ENCODE measurements at regions not wholly inside any gene's neighbourhood (a gene's known extent, or its start where the extent isn't known, plus 50 kb on each side); places are given as distances from the start of the nearest gene placed in this dataset.
A peak's percentile ranks its signal among the peaks of the same experiment; 100 is the strongest.

GRCh38 chr3:178436773-178437172 lies 99.5 kb upstream of the KCNMB2 start:
- H3K4me1 ChIP-seq (ENCODE audit: control insufficient read depth in 3 of 3, insufficient read depth in 2 of 3, low read depth in 1 of 3, low read length in 2 of 3), result no peaks in the 10 kb centered on the region
- FAIRE-seq, result peak; percentile 39
- H3K36me3 ChIP-seq (ENCODE audit: control insufficient read depth in 3 of 3, insufficient read depth in 2 of 3, low read depth in 1 of 3, low read length in 3 of 3), result no peaks in the 10 kb centered on the region
- no peaks in the 10 kb centered on the region for H3K9me3 ChIP-seq (ENCODE audit: control insufficient read depth in 2 of 2, insufficient read depth in 1 of 2, low read depth in 1 of 2, low read length in 1 of 2)
- WGBS, 3 donors, result 34 to 40% (median 36%) methylated on average over 3 of the region's 3 CpGs
- H3K27ac ChIP-seq (ENCODE audit: low read depth in 1 of 3, low read length in 2 of 3), result no peak overlapping the region
- H3K4me3 ChIP-seq (ENCODE audit: low read depth in 1 of 3, low read length in 3 of 3), result no peak overlapping the region
- DNase-seq, result peak; percentile 8 to 23
- no peaks in the 10 kb centered on the region for H3K27me3 ChIP-seq (ENCODE audit: control insufficient read depth in 3 of 3, insufficient read depth in 3 of 3, low read length in 3 of 3)

- WGBS, 3 donors, result 79 to 81% (median 81%) methylated on average over 5 of the region's 5 CpGs
These were observed 99.0 kb upstream of the KCNMB2 start for GRCh38 chr3:178437236-178437635.

DNA sequence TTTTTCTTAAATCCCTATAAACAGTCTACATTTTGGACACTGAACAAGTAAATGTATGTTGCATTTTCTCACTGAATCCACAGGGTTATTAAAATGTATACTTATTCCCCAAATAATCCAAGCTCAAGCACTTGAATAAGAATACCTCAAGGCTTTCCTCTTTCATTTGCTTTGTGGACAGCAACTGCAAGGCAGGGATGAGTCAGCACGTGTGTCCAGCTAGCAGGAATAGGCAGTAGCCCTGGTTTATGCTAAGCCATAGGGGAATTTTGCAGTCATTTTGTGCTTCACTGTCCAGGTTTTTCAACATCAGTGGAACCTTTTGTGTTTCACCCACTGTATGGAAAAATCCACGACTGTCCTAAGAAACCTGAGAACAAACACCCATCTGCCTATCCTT lies 96.7 kb upstream of the KCNMB2 start:
- H3K36me3 ChIP-seq (ENCODE audit: control insufficient read depth in 3 of 3, insufficient read depth in 2 of 3, low read depth in 1 of 3, low read length in 3 of 3), result no peaks in the 10 kb centered on the region
- H3K9me3 ChIP-seq (ENCODE audit: control insufficient read depth in 2 of 2, insufficient read depth in 1 of 2, low read depth in 1 of 2, low read length in 1 of 2), result no peaks in the 10 kb centered on the region
- H3K4me1 ChIP-seq (ENCODE audit: control insufficient read depth in 3 of 3, insufficient read depth in 2 of 3, low read depth in 1 of 3, low read length in 2 of 3), result no peaks in the 10 kb centered on the region
- 46 to 60% (median 52%) methylated on average over 2 of the region's 2 CpGs for WGBS, 3 donors
- no peak overlapping the region for H3K27ac ChIP-seq (ENCODE audit: low read depth in 1 of 3, low read length in 2 of 3)
- no peak for FAIRE-seq
- DNase-seq, result no peak
- no peaks in the 10 kb centered on the region for H3K27me3 ChIP-seq (ENCODE audit: control insufficient read depth in 3 of 3, insufficient read depth in 3 of 3, low read length in 3 of 3)
- H3K4me3 ChIP-seq (ENCODE audit: low read depth in 1 of 3, low read length in 3 of 3), result no peak overlapping the region

More at GRCh38 chr3:178437236-178437635, 99.0 kb upstream of the KCNMB2 start:
- no peak for DNase-seq
- no peak for FAIRE-seq
- Histone ChIP-seq H3K4me3 (ENCODE audit: low read depth in 1 of 3, low read length in 3 of 3) (no peak overlapping the region), H3K27ac (ENCODE audit: low read depth in 1 of 3, low read length in 2 of 3) (no peak overlapping the region), H3K9me3 (ENCODE audit: control insufficient read depth in 2 of 2, insufficient read depth in 1 of 2, low read depth in 1 of 2, low read length in 1 of 2) (no peaks in the 10 kb centered on the region), H3K36me3 (ENCODE audit: control insufficient read depth in 3 of 3, insufficient read depth in 2 of 3, low read depth in 1 of 3, low read length in 3 of 3) (no peaks in the 10 kb centered on the region), H3K4me1 (ENCODE audit: control insufficient read depth in 3 of 3, insufficient read depth in 2 of 3, low read depth in 1 of 3, low read length in 2 of 3) (no peaks in the 10 kb centered on the region), H3K27me3 (ENCODE audit: control insufficient read depth in 3 of 3, insufficient read depth in 3 of 3, low read length in 3 of 3) (no peaks in the 10 kb centered on the region)

- DNase-seq, result no peak
These were observed 96.2 kb upstream of the KCNMB2 start for GRCh38 chr3:178440043-178440442.

DNA sequence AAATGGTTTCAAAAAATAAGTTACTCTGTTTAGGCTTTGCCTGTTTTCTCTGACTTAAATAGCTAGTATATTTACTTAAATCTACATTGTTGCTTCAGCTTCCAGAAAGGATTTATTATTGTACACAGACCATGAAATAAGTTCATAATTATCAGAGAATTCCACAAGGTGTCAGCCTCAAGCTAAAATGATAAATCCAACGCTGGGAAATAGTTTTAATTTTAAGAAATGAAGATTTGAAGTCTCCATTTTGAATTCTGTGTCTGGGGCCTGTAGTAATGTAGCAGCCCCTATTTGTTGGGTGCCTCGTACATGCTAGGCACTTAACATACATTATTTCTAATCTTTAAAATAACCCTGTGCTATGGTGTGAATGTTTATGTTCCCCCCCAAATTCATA lies 92.6 kb upstream of the KCNMB2 start:
- no peaks in the 10 kb centered on the region for H3K36me3 ChIP-seq (ENCODE audit: control insufficient read depth in 3 of 3, insufficient read depth in 2 of 3, low read depth in 1 of 3, low read length in 3 of 3)
- FAIRE-seq, result no peak
- DNase-seq, result no peak
- no peaks in the 10 kb centered on the region for H3K27me3 ChIP-seq (ENCODE audit: control insufficient read depth in 3 of 3, insufficient read depth in 3 of 3, low read length in 3 of 3)
- no peak overlapping the region for H3K4me3 ChIP-seq (ENCODE audit: low read depth in 1 of 3, low read length in 3 of 3)
- no peak overlapping the region for H3K27ac ChIP-seq (ENCODE audit: low read depth in 1 of 3, low read length in 2 of 3)
- 43 to 64% (median 56%) methylated on average over 2 of the region's 2 CpGs for WGBS, 3 donors
- no peaks in the 10 kb centered on the region for H3K4me1 ChIP-seq (ENCODE audit: control insufficient read depth in 3 of 3, insufficient read depth in 2 of 3, low read depth in 1 of 3, low read length in 2 of 3)
- H3K9me3 ChIP-seq (ENCODE audit: control insufficient read depth in 2 of 2, insufficient read depth in 1 of 2, low read depth in 1 of 2, low read length in 1 of 2), result no peaks in the 10 kb centered on the region

More at GRCh38 chr3:178440043-178440442, 96.2 kb upstream of the KCNMB2 start:
- no peak for FAIRE-seq
- Histone ChIP-seq H3K9me3 (ENCODE audit: control insufficient read depth in 2 of 2, insufficient read depth in 1 of 2, low read depth in 1 of 2, low read length in 1 of 2) (no peaks in the 10 kb centered on the region), H3K36me3 (ENCODE audit: control insufficient read depth in 3 of 3, insufficient read depth in 2 of 3, low read depth in 1 of 3, low read length in 3 of 3) (no peaks in the 10 kb centered on the region), H3K4me1 (ENCODE audit: control insufficient read depth in 3 of 3, insufficient read depth in 2 of 3, low read depth in 1 of 3, low read length in 2 of 3) (no peaks in the 10 kb centered on the region), H3K4me3 (ENCODE audit: low read depth in 1 of 3, low read length in 3 of 3) (no peak overlapping the region), H3K27me3 (ENCODE audit: control insufficient read depth in 3 of 3, insufficient read depth in 3 of 3, low read length in 3 of 3) (no peaks in the 10 kb centered on the region), H3K27ac (ENCODE audit: low read depth in 1 of 3, low read length in 2 of 3) (no peak overlapping the region)
- WGBS, 3 donors, result 53 to 72% (median 53%) methylated on average over 4 of the region's 4 CpGs

DNA sequence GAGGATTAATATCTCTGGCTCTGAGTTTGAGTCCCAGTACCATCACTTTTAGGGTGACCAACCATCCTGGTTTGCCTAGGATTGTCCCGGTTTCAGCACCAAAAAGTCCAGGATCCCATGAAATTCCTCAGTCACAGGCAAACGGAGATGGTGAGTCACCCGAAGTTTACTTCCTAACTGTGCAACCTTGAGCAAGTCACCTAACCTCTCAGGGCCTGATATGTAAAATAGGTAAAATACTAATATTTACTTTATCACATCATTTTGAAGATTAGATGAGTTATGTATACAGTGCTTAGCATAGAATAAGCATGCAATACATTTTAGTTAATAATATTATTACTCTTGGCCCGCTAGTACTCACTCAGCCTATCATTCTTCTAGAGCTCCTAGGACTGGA lies 91.1 kb upstream of the KCNMB2 start:
- Histone ChIP-seq H3K27me3 (ENCODE audit: control insufficient read depth in 3 of 3, insufficient read depth in 3 of 3, low read length in 3 of 3) (no peaks in the 10 kb centered on the region), H3K9me3 (ENCODE audit: control insufficient read depth in 2 of 2, insufficient read depth in 1 of 2, low read depth in 1 of 2, low read length in 1 of 2) (no peaks in the 10 kb centered on the region), H3K4me1 (ENCODE audit: control insufficient read depth in 3 of 3, insufficient read depth in 2 of 3, low read depth in 1 of 3, low read length in 2 of 3) (no peaks in the 10 kb centered on the region), H3K36me3 (ENCODE audit: control insufficient read depth in 3 of 3, insufficient read depth in 2 of 3, low read depth in 1 of 3, low read length in 3 of 3) (no peaks in the 10 kb centered on the region), H3K27ac (ENCODE audit: low read depth in 1 of 3, low read length in 2 of 3) (no peak overlapping the region), H3K4me3 (ENCODE audit: low read depth in 1 of 3, low read length in 3 of 3) (no peak overlapping the region)
- FAIRE-seq (no peak), DNase-seq (no peak)
- whole genome bisulfite sequencing, 3 donors, result 77 to 84% (median 80%) methylated on average over 4 of the region's 4 CpGs

- WGBS, 3 donors, result 63 to 78% (median 71%) methylated on average over 1 of the region's 1 CpG
- FAIRE-seq (no peak), DNase-seq (no peak)
- Histone ChIP-seq H3K9me3 (ENCODE audit: control insufficient read depth in 2 of 2, insufficient read depth in 1 of 2, low read depth in 1 of 2, low read length in 1 of 2) (no peaks in the 10 kb centered on the region), H3K36me3 (ENCODE audit: control insufficient read depth in 3 of 3, insufficient read depth in 2 of 3, low read depth in 1 of 3, low read length in 3 of 3) (no peaks in the 10 kb centered on the region), H3K27ac (ENCODE audit: low read depth in 1 of 3, low read length in 2 of 3) (no peak overlapping the region), H3K4me3 (ENCODE audit: low read depth in 1 of 3, low read length in 3 of 3) (no peak overlapping the region), H3K27me3 (ENCODE audit: control insufficient read depth in 3 of 3, insufficient read depth in 3 of 3, low read length in 3 of 3) (no peaks in the 10 kb centered on the region), H3K4me1 (ENCODE audit: control insufficient read depth in 3 of 3, insufficient read depth in 2 of 3, low read depth in 1 of 3, low read length in 2 of 3) (no peaks in the 10 kb centered on the region)
These were observed 90.2 kb upstream of the KCNMB2 start for GRCh38 chr3:178446059-178446458.

- no peak for DNase-seq
- H3K4me1 ChIP-seq (ENCODE audit: control insufficient read depth in 3 of 3, insufficient read depth in 2 of 3, low read depth in 1 of 3, low read length in 2 of 3), result no peaks in the 10 kb centered on the region
- 71 to 86% (median 72%) methylated on average over 3 of the region's 3 CpGs for WGBS, 3 donors
- FAIRE-seq, result no peak
- no peaks in the 10 kb centered on the region for H3K27me3 ChIP-seq (ENCODE audit: control insufficient read depth in 3 of 3, insufficient read depth in 3 of 3, low read length in 3 of 3)
- H3K36me3 ChIP-seq (ENCODE audit: control insufficient read depth in 3 of 3, insufficient read depth in 2 of 3, low read depth in 1 of 3, low read length in 3 of 3), result no peaks in the 10 kb centered on the region
- H3K4me3 ChIP-seq (ENCODE audit: low read depth in 1 of 3, low read length in 3 of 3), result no peak overlapping the region
- H3K27ac ChIP-seq (ENCODE audit: low read depth in 1 of 3, low read length in 2 of 3), result no peak overlapping the region
- no peaks in the 10 kb centered on the region for H3K9me3 ChIP-seq (ENCODE audit: control insufficient read depth in 2 of 2, insufficient read depth in 1 of 2, low read depth in 1 of 2, low read length in 1 of 2)
These were observed 85.8 kb upstream of the KCNMB2 start for GRCh38 chr3:178450476-178450875.

- no peaks in the 10 kb centered on the region for H3K9me3 ChIP-seq (ENCODE audit: control insufficient read depth in 2 of 2, insufficient read depth in 1 of 2, low read depth in 1 of 2, low read length in 1 of 2)
- H3K36me3 ChIP-seq (ENCODE audit: control insufficient read depth in 3 of 3, insufficient read depth in 2 of 3, low read depth in 1 of 3, low read length in 3 of 3), result no peaks in the 10 kb centered on the region
- FAIRE-seq (no peak), DNase-seq (no peak)
- no peak overlapping the region for H3K4me3 ChIP-seq (ENCODE audit: low read depth in 1 of 3, low read length in 3 of 3)
- H3K27ac ChIP-seq (ENCODE audit: low read depth in 1 of 3, low read length in 2 of 3), result no peak overlapping the region
- no peaks in the 10 kb centered on the region for H3K27me3 ChIP-seq (ENCODE audit: control insufficient read depth in 3 of 3, insufficient read depth in 3 of 3, low read length in 3 of 3)
- H3K4me1 ChIP-seq (ENCODE audit: control insufficient read depth in 3 of 3, insufficient read depth in 2 of 3, low read depth in 1 of 3, low read length in 2 of 3), result no peaks in the 10 kb centered on the region
These were observed 84.4 kb upstream of the KCNMB2 start for GRCh38 chr3:178451799-178452198.

Measured in small intestine (tissue), 7 donors.